ENCODE measurements at regions not wholly inside any gene's neighbourhood (a gene's known extent, or its start where the extent isn't known, plus 50 kb on each side); places are given as distances from the start of the nearest gene placed in this dataset.

- TF ChIP-seq CTCF (IDR thresholded peaks at IDR 0.05 in 8 of 11, conservative IDR thresholded peaks at IDR 0.05 in 3 of 11) (no peak), POLR2A (IDR thresholded peaks at IDR 0.05) (no peak)
Measured at GRCh38 chr6:22621701-22622100, 52.3 kb downstream of the HDGFL1 start.
